ENCODE measurements at regions not wholly inside any gene's neighbourhood (a gene's known extent, or its start where the extent isn't known, plus 50 kb on each side); places are given as distances from the start of the nearest gene placed in this dataset.

GRCh38 chr1:63122079-63122478 lies 200.3 kb upstream of the FOXD3 start:
- DNase-seq (ENCODE audit: low spot score) = no peak

DNA sequence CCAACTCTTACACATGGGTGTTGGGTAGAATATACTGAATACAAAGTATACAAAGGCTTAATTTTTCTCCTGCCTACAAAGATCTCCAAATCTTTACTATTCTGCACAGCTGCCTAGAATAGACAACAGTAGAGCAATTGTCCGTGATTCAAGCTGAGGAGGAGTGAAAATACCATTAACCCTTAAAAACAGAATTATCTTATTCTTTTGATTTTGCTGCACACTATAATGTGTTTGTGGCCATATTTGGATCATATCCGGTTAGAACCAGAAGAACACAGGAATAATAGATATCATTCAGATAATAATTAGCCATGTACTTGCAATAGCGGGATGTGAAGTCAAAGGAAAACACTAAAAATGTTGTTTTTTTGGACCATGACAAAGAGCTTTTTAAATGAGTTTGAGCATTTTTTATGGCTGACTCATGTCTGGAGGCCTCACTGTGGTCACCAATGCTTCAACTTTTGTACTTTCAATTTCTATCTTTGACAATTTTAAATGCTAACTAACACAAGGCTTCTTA lies 197.6 kb upstream of the FOXD3 start:
- no peak for DNase-seq (ENCODE audit: low spot score)

DNA sequence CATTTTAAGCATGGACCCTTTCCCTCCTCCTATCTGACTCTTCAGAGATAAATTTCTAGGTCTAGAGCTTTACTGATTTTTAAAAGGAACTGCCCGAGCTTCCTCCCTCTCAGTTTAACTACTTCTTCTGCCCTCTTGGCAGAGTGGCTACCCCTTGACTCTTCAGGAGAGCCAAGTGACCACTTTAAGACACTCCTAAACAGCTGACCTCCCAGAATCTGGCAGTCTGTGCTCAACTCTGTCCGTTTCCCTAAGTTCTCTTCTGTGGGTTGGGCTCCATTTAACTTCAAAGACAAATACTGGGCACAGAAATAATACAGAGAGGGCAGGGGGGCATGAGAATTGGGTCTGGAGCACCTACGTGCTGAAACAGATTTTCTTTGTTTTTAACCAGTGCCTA lies 196.3 kb upstream of the FOXD3 start:
- no peak for DNase-seq (ENCODE audit: low spot score)

DNA sequence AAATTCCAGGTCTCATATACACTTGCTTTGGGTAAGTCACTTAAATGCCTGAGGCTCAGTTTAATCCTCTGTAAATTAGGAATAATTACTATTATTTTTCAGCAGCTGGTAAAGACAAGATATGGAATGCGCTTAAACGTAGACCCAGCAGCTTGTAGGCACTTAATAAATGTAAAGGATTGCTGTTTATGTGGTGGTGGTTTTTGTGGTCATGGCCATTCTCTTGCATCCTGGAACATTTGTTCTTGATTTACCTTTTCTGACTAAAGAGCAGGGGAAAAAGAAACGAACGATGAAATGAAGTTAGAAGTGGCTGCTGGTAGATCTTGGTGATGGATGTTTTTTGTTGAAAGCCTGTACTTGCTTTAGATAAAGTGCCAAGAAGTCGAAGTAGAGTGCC lies 195.0 kb upstream of the FOXD3 start:
- no peak for DNase-seq (ENCODE audit: low spot score)

GRCh38 chr1:63128556-63128955 lies 193.8 kb upstream of the FOXD3 start:
- no peak for DNase-seq (ENCODE audit: low spot score)

DNA sequence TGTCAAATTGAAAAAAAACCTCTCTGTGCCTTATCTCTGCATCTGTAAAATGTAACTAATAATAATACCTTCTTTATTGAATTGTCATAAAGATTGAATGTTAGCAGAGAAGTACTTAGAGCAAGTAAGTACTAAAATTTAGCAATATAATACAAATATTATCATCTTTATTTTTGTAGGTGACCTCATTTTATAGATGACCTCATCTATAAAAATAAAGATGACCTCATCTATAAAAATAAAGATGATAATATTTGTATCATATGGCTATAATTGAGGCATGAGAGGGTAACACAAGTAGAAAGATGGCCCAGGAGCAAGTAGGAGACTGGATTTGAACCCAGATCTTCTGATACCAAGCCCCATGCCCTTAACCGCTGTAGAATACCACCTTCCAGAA lies 193.2 kb upstream of the FOXD3 start:
- DNase-seq (ENCODE audit: low spot score) = no peak

GRCh38 chr1:63129855-63130254 lies 192.5 kb upstream of the FOXD3 start:
- DNase-seq (ENCODE audit: low spot score) = no peak

- no peak for DNase-seq (ENCODE audit: low spot score)
Measured at GRCh38 chr1:63134501-63135173, 187.7 kb upstream of the FOXD3 start.

DNA sequence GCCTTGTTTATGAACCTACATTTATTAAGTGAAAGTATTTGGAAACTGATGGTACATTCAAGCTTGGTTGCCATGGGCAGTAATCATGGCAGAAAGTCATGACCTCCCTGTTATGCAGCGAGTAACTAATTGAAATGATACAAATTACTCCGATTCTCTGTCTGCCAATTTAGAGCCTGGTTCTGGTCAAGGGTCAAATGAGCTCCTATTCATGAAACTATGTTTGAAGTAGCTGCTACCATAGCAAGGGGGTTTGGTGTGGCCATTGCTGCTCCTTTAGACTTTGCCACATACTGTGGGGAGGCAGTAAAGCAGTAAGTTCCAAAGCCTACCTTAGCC lies 187.2 kb upstream of the FOXD3 start:
- no peak for DNase-seq (ENCODE audit: low spot score)

GRCh38 chr1:63135801-63136200 lies 186.6 kb upstream of the FOXD3 start:
- DNase-seq (ENCODE audit: low spot score) = no peak

GRCh38 chr1:63142001-63142400 lies 180.4 kb upstream of the FOXD3 start:
- DNase-seq (ENCODE audit: low spot score) = no peak

DNA sequence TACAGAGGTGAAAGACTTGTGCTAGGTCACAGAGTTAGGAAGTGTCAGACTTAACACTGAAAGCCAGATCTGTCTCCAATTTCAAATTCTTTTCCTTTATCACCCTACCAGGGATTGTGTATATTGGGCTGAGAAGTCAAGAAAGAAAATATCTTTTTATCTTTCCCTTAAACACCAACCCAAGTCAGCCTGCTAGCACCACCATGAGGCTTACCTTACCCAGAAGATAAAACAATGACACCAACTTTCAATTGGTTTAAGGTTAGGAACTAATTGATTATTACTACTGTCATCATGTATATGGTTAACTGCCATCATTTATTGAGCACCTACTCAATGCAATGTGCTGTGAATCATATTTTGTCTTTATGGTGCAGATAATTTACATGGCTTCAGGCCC lies 178.9 kb upstream of the FOXD3 start:
- no peak for DNase-seq (ENCODE audit: low spot score)

DNA sequence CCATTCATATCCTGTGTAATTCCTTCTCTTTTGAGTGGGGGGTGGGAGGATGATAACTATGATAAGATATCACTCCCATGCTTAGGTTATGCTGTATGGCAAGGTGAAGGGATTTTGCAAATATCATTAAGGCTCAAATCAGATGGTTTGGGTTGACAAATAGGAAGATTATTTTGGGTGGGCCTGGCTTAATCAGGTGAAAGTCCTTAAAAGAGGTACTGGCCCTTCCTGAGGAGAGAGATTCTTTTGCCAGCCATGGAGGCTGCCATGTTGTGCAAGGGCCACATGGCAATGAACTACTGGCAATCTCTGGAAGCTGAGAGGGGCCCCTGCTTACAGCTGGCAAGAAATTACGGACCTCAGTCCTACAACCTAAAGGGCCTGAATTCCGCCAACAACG lies 174.6 kb upstream of the FOXD3 start:
- DNase-seq (ENCODE audit: low spot score) = no peak

- DNase-seq (ENCODE audit: low spot score) = no peak
Measured at GRCh38 chr1:63148825-63149645, 173.3 kb upstream of the FOXD3 start.

GRCh38 chr1:63152572-63152971 lies 169.8 kb upstream of the FOXD3 start:
- DNase-seq (ENCODE audit: low spot score) = no peak

GRCh38 chr1:63155437-63155836 lies 166.9 kb upstream of the FOXD3 start:
- DNase-seq (ENCODE audit: low spot score) = no peak

- no peak for DNase-seq (ENCODE audit: low spot score)
Measured at GRCh38 chr1:63157085-63157484, 165.3 kb upstream of the FOXD3 start.

- no peak for DNase-seq (ENCODE audit: low spot score)
Measured at GRCh38 chr1:63169057-63169456, 153.3 kb upstream of the FOXD3 start.

DNA sequence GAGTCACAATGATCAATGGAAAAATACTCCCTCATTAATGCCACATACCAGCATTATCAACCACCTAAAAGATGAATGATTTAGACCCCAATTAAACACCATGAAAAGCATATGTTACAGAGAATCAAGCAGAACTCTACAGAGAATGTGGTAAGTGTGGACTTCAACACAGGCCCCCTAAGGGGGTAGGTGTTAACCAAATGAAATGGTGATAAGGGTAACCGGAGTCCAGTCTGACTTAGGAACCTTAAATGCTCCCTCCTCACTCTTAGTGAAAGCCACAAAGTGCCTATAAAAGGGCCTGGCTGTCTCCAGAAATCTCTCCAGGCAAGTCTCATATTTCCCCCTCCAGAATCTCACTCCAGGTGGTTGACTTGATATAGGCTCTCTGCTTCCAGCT lies 149.2 kb upstream of the FOXD3 start:
- DNase-seq (ENCODE audit: low spot score) = no peak

GRCh38 chr1:63189677-63190076 lies 132.7 kb upstream of the FOXD3 start:
- DNase-seq (ENCODE audit: low spot score) = no peak

GRCh38 chr1:63190171-63190570 lies 132.2 kb upstream of the FOXD3 start:
- no peak for DNase-seq (ENCODE audit: low spot score)

DNA sequence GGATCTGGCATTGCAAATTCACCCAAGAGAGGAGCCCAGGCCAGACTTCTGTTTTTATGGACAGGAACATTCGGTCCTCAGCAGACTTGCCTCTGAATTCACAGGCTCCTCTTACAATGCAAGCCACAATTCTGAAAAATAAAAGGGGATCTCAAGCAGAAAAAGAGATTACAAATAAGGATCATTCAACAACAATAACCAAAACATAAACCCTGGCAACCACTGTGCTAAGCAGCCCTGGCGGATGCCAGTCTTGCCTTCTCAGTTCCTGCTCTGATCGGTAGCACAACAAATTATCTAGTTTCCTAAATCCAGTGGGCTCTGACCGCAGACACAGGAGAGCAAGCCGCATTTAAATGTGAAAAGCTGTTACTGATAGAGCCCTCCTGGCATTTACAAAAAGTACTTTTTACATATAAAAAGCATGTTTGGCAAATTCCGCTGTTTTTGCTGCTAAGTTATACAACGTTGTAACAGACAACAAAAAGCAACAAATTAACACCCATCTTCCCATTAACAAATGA lies 123.4 kb upstream of the FOXD3 start:
- no peak for DNase-seq (ENCODE audit: low spot score)

DNA sequence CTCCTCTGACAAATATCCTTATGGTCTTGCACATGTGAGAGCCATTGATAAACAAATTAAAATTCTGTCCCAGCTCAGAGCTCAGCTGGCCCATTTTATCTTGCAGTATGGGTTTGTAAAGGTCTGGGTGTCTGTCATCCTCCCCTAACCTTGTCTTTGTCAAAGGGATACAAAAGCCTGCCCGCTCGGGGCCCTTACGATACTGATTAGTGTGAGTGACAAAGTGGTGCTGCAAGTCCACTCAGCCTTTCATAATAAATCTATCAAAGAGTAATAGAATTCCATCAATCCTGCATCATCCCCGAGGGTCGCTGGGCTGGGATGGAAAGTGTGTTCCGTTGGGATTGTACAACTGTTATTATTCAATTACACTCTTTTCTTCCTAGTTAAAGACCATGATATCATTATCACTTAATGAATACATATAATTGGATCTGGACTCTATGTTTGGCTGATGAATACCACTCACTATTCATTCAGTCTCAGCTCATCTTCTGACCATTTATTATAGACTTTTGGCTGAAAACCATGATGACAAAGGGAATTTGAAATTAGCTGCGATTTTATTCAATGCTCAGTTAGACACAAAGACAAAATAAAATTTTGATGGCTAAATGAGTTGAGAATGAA lies 122.5 kb upstream of the FOXD3 start:
- no peak for DNase-seq (ENCODE audit: low spot score)
